PC-9 (cell line): ENCODE measurements at regions not wholly inside any gene's neighbourhood (a gene's known extent, or its start where the extent isn't known, plus 50 kb on each side); places are given as distances from the start of the nearest gene placed in this dataset.

ENCODE experiments used
- BruUV-seq: library from RNA; stranded (reverse); fragments of 400-500 nt; replicated peaks from 2 replicates; lab custom pipeline; 2021; lab: Mats Ljungman, UMichigan
- CTCF ChIA-PET: fragments of 300-600 bp; sonication (Branson Sonifier 250); formaldehyde crosslinking; loops from one replicate; lab custom pipeline; 2022; ENCODE audit warnings: antibody characterized with exemption; lab: Charles Lee
- POLR2A ChIA-PET: fragments of 300-600 bp; sonication (Branson Sonifier 250); formaldehyde crosslinking; loops from one replicate; lab custom pipeline; 2022; ENCODE audit warnings: antibody characterized with exemption; ENCODE audit not compliant: unreplicated experiment; lab: Charles Lee
- DNase-seq, 2 experiments: peaks; one replicate each; pipeline versions ENCODE4 v3.0.0 to v3.0.0-alpha.2; 2015 to 2022; ENCODE audit warnings: mixed read lengths in 1 of 2
- H2AFZ ChIP-seq: fragments of 200-600 bp; sonication (generic); 2 replicates; pipeline ENCODE4 v1.8.1; 2017; ENCODE audit warnings: antibody characterized with exemption
- H3F3A ChIP-seq: fragments of 200-600 bp; sonication (generic); 2 replicates; pipeline ENCODE4 v1.8.1; 2017; ENCODE audit warnings: antibody characterized with exemption, mild to moderate bottlenecking, low read depth; ENCODE audit not compliant: insufficient read depth
- H3K27ac ChIP-seq: fragments of 200-600 bp; sonication (generic); 2 replicates; pipeline ENCODE4 v1.6.1; 2016; ENCODE audit warnings: mixed run types
- H3K27me3 ChIP-seq: fragments of 200-600 bp; sonication (generic); 2 replicates; pipeline ENCODE4 v1.6.1; 2016; ENCODE audit warnings: low read depth, mixed run types; ENCODE audit not compliant: insufficient read depth
- H3K36me3 ChIP-seq: fragments of 200-600 bp; sonication (generic); 2 replicates; pipeline ENCODE4 v1.6.1; 2016; ENCODE audit warnings: low read depth, mixed run types
- H3K4me1 ChIP-seq: fragments of 200-600 bp; sonication (generic); replicated peaks from 2 replicates; pipeline ENCODE4 v1.6.1; 2016; ENCODE audit warnings: mixed run types; ENCODE audit not compliant: insufficient read depth
- H3K4me2 ChIP-seq: fragments of 200-600 bp; sonication (generic); 2 replicates; pipeline ENCODE4 v1.6.1; 2017; ENCODE audit warnings: mixed run types
- H3K4me3 ChIP-seq: fragments of 200-600 bp; sonication (generic); 2 replicates; pipeline ENCODE4 v1.6.1; 2016; ENCODE audit warnings: mixed run types
- H3K79me2 ChIP-seq: fragments of 200-600 bp; sonication (generic); 2 replicates; pipeline ENCODE4 v1.6.1; 2017; ENCODE audit warnings: low read depth, mixed run types
- H3K9me2 ChIP-seq: fragments of 200-600 bp; sonication (generic); 2 replicates; pipeline ENCODE4 v1.8.1; 2017; ENCODE audit warnings: mild to moderate bottlenecking; ENCODE audit not compliant: insufficient read depth
- H3K9me3 ChIP-seq: fragments of 200-600 bp; sonication (generic); 2 replicates; pipeline ENCODE4 v1.8.1; 2016; ENCODE audit warnings: low read depth; ENCODE audit not compliant: insufficient read depth
- H4K20me1 ChIP-seq: fragments of 200-600 bp; sonication (generic); 2 replicates; pipeline ENCODE4 v1.8.1; 2017; ENCODE audit not compliant: insufficient read depth
- CTCF ChIP-seq: fragments of 200-600 bp; sonication (generic); conservative IDR thresholded peaks from 2 replicates; pipeline ENCODE4 v1.6.1; 2017; ENCODE audit warnings: mixed run types, antibody characterized with exemption, mild to moderate bottlenecking, moderate library complexity
- EZH2 ChIP-seq: fragments of 200-600 bp; sonication (generic); IDR thresholded peaks from 2 replicates; pipeline ENCODE4 v1.8.0; 2017; ENCODE audit warnings: antibody characterized with exemption, low read depth
- intact Hi-C: fragments of 100-400 bp; cut with micrococcal nuclease; formaldehyde crosslinking; loops from one replicate; pipeline ENCODE4 v1.10.0; 2022; ENCODE audit not compliant: unreplicated experiment

DNA sequence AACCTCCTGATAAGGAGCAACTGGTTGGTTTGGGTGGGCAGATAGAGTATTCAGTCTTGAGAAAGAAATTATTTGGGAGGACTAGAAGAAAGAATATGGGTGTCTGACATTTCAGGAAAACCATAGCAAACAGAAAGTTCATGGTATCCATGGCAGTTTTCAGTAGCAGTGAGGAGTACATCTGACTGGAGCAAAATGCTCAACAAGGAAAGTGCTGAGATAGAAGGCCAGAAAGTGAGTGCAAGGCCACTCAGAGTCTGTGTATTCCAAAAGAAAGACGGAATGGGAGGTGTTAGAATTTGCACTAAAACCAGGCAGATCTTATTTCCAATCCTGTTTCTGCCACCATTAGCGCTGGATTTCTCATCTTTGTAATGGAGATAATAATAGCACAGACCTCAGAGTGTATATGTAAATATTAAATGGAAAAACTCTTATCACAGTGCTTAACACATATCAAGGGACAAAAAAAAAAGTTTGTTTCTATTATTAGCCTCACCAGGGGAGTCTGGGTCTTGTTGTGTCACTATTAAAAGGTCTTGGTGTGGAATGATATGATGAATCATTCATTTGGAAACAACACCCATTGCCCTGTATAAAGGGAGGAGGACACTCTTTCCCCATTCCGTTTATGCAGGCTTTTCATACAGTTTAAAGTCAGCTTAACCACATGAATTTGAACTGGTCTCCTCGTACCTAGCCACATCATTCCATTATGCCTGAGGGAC is 349.8 kb downstream of the IPO8 start:
- intact Hi-C loops, result no loop called here
- no TSS peak for BruUV-seq
- 0 out of 2 replicates have a peak, but pooled peaks cover 6% of the 10 kb centered on the region for H3K9me3 ChIP-seq
- H4K20me1 ChIP-seq, result no peaks in the 10 kb centered on the region
- no peak overlapping the region for H3K4me2 ChIP-seq
- H3K27ac ChIP-seq, result no peak overlapping the region
- no peak overlapping the region for H3K4me3 ChIP-seq
- TF ChIP-seq CTCF (no peak), EZH2 (no peak)
- H2AFZ ChIP-seq, result no peak overlapping the region
- CTCF ChIA-PET, result no interaction called here
- 0 out of 2 replicates have a peak, but pooled peaks cover 3% of the 10 kb centered on the region for H3K9me2 ChIP-seq
- DNase-seq, result no peak
- H3K4me1 ChIP-seq, result no peaks in the 10 kb centered on the region
- POLR2A ChIA-PET, result no interaction called here
- no peaks in the 10 kb centered on the region for H3K36me3 ChIP-seq
- no peaks in the 10 kb centered on the region for H3K79me2 ChIP-seq
- H3F3A ChIP-seq, result no peaks in the 10 kb centered on the region
- no peaks in the 10 kb centered on the region for H3K27me3 ChIP-seq

GRCh38 chr12:30330565-30330964 is 365.1 kb downstream of the IPO8 start:
- Histone ChIP-seq H3K9me3 (no peaks in the 10 kb centered on the region), H3K27ac (no peak overlapping the region), H3K9me2 (no peaks in the 10 kb centered on the region), H3K4me1 (no peaks in the 10 kb centered on the region), H3K79me2 (no peaks in the 10 kb centered on the region), H3K4me3 (no peak overlapping the region), H3K27me3 (no peaks in the 10 kb centered on the region), H3F3A (no peaks in the 10 kb centered on the region), H3K36me3 (no peaks in the 10 kb centered on the region), H3K4me2 (no peak overlapping the region), H4K20me1 (no peaks in the 10 kb centered on the region), H2AFZ (no peak overlapping the region)
- no peak for TF ChIP-seq EZH2
- no peak for TF ChIP-seq CTCF
- ChIA-PET POLR2A (no interaction called here), CTCF (no interaction called here)
- DNase-seq, result no peak
- intact Hi-C loops, result no loop called here
- BruUV-seq, result no TSS peak

DNA sequence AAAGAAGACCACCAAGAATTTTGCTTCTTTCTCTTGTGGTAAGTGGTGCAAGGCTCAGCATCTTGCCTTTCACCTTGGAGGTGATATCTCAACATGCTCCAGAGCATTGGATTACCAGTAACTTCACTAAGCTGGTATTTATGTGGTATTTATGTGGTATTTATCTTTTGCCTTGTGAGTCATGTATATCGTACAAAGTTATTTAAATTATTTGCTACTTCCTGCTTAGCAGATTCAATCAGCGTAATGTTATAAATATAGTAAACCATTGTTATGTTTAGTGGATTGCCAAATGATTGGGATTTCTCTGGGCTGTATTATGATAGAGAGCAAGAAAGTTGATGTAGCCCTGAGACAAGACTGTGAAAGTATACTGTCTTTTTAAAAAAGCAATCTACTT is 366.4 kb downstream of the IPO8 start:
- Histone ChIP-seq H2AFZ (no peak overlapping the region), H3K4me2 (no peak overlapping the region), H3K9me2 (no peaks in the 10 kb centered on the region), H3K27me3 (no peaks in the 10 kb centered on the region), H3K4me1 (no peaks in the 10 kb centered on the region), H3F3A (no peaks in the 10 kb centered on the region), H4K20me1 (no peaks in the 10 kb centered on the region), H3K27ac (no peak overlapping the region), H3K79me2 (no peaks in the 10 kb centered on the region), H3K4me3 (no peak overlapping the region), H3K9me3 (no peaks in the 10 kb centered on the region), H3K36me3 (no peaks in the 10 kb centered on the region)
- no peak for TF ChIP-seq EZH2
- no peak for TF ChIP-seq CTCF
- ChIA-PET CTCF (no interaction called here), POLR2A (interaction anchor here (0.6 kb wide), 1 partner anchor 459 kb away, joined by 5 read pairs; no protein-coding TSS in a partner anchor)
- DNase-seq, result no peak
- intact Hi-C loops, result no loop called here
- BruUV-seq, result no TSS peak
